Inferior parietal cortex (tissue), 1 donor: ENCODE measurements at regions not wholly inside any gene's neighbourhood (a gene's known extent, or its start where the extent isn't known, plus 50 kb on each side); places are given as distances from the start of the nearest gene placed in this dataset.

Experiments used
- DNase-seq: peaks from one replicate; pipeline ENCODE4 v3.0.0-alpha.2; 2016; ENCODE audit errors: extremely low spot score

- no peak for DNase-seq
Observed at GRCh38 chr13:74966814-74967424, 515.0 kb downstream of the TBC1D4 start.

- DNase-seq: no peak
Observed at GRCh38 chr13:74966275-74966674, 515.7 kb downstream of the TBC1D4 start.

GRCh38 chr13:74945637-74946036 lies 536.3 kb downstream of the TBC1D4 start:
- DNase-seq: no peak

GRCh38 chr13:74931698-74932433 lies 550.1 kb downstream of the TBC1D4 start:
- no peak for DNase-seq

DNA sequence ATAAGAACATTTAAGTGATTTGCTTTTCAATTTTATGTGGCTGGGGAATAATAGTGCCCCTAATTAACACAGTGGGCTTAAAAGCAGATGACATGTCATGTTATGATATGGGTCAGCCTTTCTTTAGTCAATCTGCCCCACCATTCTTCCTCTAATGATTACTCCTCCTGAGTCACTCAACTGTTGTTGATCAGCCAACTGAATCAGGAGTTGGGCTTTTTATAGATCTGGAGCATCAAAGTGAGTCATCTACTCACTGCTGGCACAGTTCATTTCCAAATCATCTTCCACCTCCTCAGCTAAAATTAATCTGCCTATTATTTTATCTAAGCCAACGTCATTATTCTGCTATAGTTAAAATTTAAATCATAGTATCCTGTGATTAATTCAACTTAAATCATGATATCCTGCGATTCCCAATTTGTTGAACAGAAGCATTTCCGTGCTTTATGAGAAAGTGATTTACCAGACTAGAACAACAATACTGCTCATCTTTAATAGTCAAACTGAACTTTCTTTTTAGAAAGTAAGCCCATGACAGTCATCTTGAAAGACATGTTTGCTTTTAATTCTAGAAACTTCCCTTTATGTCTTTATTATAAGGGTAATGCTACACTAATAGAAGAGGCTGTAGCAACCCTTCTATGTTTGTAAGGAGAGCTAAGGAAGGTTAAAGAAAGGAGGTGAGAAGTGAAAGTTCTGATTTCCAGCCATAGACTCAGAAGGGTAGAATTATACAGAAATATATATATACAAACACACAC lies 551.4 kb downstream of the TBC1D4 start:
- DNase-seq: peak; percentile 45

GRCh38 chr13:74929436-74929835 lies 552.5 kb downstream of the TBC1D4 start:
- DNase-seq: no peak

GRCh38 chr13:74927823-74928222 lies 554.1 kb downstream of the TBC1D4 start:
- DNase-seq: no peak

- no peak for DNase-seq
Observed at GRCh38 chr13:74922963-74923362, 559.0 kb downstream of the TBC1D4 start.

- DNase-seq: no peak
Observed at GRCh38 chr13:74921326-74921725, 560.6 kb downstream of the TBC1D4 start.

- DNase-seq: no peak
Observed at GRCh38 chr13:74920920-74921319, 561.0 kb downstream of the TBC1D4 start.

DNA sequence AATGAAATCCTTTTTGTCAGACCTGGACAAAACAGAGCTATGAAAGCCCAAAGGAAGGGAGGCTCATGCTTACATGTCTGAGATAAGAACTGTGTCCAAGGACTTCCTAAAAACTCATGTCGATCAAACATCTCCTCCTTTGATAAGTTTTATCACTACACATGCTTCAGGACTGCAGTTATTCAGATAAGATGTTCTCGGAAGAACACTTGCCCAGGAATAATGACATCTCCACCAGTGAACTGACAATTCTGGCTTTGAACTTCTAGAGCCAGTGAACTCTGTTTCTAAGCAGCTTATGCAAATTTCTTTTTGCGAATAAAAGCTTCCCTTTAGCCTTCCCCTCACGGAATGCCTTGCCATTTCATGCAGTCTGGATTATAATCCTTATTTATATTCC lies 561.6 kb downstream of the TBC1D4 start:
- no peak for DNase-seq

DNA sequence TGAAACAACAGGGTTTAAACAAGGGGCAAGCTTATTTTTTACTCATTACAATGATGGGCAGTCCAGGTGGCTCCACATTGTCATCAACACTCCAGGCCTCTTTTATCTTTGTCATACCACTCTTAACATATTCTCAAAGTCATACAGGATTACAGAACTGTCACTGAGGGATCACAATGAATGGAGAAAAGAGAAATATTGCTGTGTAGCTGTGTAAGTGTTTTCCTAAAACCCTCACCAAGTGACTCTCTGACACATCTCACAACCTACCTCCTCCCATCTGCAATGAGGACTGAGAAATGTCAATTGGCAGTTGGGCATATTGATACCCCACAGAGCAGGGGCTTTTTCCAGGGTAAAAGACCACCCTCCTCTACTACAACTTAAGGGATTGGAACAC lies 562.1 kb downstream of the TBC1D4 start:
- DNase-seq: no peak

- no peak for DNase-seq
Observed at GRCh38 chr13:74912898-74913297, 569.1 kb downstream of the TBC1D4 start.

GRCh38 chr13:74910415-74910814 lies 571.6 kb downstream of the TBC1D4 start:
- no peak for DNase-seq

GRCh38 chr13:74907788-74908187 lies 574.2 kb downstream of the TBC1D4 start:
- DNase-seq: no peak

DNA sequence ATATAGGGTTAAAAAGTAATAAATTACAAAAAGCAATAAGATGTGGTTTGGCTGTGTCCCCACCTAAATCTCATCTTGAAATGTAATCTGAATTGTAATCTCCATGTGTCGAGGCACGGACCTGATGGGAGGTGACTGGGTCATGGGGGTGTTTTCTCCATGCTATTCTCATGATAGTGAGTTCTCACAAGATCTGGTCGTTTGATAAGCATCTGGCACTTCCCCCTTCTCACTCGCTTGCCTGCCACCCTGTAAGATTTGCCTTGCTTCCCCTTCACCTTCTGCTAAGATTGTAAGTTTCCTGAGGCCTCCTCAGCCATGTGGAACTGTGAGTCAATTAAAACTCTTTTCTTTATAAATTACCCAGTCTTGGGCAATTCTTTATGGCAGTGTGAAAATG lies 577.4 kb downstream of the TBC1D4 start:
- no peak for DNase-seq

GRCh38 chr13:74895042-74895796 lies 586.8 kb downstream of the TBC1D4 start:
- DNase-seq: no peak

- DNase-seq: no peak
Observed at GRCh38 chr13:74892096-74892495, 589.9 kb downstream of the TBC1D4 start.

DNA sequence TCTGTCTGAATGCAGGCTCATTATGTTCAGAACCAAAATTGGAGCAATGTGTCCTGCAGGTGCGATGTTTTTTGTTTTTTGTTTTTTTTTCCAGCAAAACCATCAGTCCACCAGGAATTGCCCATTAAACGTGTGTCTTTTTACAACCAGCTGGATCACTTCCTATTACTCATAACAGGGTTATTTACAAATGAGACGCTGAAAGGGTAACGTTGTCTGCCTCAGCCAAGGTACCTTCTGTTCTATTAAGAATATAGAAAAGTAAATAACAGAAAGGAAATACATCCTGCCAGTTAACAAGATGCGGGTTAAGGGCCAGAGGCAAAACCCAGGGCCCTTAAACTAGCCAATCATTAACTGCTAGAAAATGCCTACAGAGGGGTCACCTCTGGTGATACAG lies 590.4 kb downstream of the TBC1D4 start:
- no peak for DNase-seq

GRCh38 chr13:74889321-74889720 lies 592.6 kb downstream of the TBC1D4 start:
- DNase-seq: no peak

DNA sequence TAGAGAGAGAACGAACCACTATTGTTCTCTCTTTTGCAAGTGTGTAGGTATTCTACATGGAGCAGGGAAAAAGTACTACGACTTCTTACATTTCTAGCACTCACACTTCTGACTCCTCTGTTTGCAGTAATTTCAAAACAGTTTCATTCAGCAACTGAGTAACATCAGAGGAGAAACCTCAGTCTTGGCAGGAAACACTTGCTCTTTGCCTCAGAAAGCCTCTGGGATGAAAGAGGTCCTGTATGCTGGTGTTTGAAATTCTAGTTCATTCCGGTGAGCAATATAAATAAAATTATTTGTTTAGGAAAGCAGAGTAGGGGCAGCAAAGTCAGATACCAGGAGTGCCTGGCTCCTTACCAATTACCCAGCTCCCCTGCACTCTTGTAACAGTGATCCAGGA lies 595.5 kb downstream of the TBC1D4 start:
- no peak for DNase-seq

DNA sequence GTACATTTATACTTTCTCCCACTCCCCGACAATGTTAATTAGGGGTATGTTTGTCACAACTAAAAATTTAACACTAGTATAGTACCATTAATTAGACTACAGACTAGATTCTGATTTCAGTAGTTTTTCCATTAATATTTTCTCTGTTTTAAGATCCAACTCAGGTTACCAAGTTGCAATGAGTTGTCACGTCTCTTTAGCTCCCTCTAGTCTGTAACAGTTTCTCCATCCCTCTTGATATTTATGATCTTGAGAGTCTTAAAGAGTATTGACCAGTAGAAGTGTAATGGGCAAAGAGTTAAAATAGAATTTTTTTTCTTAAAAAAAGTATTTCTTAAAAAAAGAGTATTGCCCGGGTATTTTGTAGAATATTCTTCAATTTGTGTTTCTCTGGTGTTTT lies 598.1 kb downstream of the TBC1D4 start:
- DNase-seq: no peak
